ENCODE measurements at regions not wholly inside any gene's neighbourhood (a gene's known extent, or its start where the extent isn't known, plus 50 kb on each side); places are given as distances from the start of the nearest gene placed in this dataset.

DNA sequence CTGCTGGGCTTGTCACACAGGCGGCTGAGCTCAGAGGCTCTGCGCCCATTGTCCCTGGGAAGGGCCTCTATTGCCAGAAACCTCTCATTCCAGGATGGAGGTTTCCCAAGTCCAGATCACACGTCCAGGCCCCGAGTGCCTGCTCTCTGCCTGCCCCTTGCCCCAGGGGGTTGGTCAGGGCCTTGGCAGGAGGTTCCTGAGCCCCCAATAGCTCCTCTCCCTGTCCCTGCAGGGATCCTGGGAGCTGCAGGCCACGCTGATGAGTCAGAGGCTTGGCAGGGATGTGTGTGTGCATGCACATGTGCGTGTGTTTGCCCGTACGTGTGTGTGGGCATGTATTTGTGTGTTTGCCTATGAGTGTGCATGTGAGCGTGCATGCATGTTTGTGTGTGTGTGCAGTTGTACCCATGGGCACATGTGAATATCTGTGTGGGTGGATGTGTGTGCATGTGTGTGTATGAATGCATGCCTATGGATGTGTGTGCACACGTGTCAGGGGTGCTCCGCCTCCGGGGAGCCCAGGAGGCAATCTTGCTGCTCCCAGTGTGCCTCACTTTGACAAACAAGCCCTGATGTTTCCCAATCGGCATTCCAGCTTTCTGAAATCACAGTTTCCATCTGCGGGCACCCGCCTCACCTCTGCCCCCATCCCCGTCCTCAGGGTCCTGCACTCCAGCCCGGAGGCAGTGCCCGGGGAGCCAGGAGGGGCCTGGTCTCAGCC lies 98.4 kb upstream of the GSE1 start (continued):
- TF ChIP-seq, protein P1, sequence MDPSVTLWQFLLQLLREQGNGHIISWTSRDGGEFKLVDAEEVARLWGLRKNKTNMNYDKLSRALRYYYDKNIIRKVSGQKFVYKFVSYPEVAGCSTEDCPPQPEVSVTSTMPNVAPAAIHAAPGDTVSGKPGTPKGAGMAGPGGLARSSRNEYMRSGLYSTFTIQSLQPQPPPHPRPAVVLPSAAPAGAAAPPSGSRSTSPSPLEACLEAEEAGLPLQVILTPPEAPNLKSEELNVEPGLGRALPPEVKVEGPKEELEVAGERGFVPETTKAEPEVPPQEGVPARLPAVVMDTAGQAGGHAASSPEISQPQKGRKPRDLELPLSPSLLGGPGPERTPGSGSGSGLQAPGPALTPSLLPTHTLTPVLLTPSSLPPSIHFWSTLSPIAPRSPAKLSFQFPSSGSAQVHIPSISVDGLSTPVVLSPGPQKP (IDR thresholded peaks at IDR 0.05; ENCODE audit: borderline replicate concordance, low read depth, low read length): no peak
- TF ChIP-seq RAD21 (IDR thresholded peaks at IDR 0.05; ENCODE audit: low read length): no peak

DNA sequence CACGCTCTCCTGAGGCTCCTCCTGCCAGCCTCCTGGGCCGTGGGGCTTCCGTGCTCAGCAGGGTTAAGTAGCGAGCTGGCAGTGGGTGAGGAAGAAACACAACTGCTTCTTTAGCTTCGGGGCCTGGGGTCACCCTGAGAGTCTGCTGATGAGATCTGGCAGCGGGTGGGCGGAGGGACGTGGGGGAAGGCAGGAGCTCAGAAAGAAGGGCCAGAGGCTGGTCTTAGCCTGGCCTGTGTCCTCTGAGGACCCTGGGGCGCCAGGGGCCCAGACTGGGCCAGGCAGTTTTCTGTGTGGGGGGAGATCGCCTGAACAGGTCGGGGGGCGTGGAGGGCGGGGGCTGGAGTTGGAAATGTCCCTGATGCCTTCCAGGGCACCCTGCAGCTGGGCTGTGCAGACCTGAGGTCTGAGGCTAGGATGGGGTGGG lies 97.8 kb upstream of the GSE1 start:
- no peak for DNase-seq
- no TSS peak for BruUV-seq (replicated peaks)
- H2BK20ac ChIP-seq (ENCODE audit: low read depth, low read length): peak overlapping the region; percentile 69
- peak overlapping the region; percentile 68 for H3K18ac ChIP-seq (ENCODE audit: low read depth, low read length)
- WGBS, 2 experiments (ENCODE audit: extremely low coverage in 2 of 2, insufficient read length in 1 of 2): 40% methylated on average over 5 of the region's 13 CpGs; no CpG with 5 or more reads in 1 of the 2 experiments
- peak overlapping the region; percentile 94 for H2BK5ac ChIP-seq (ENCODE audit: low read depth, low read length, poor library complexity, severe bottlenecking)
- peaks cover 7% of the 10 kb centered on the region for H3K9me1 ChIP-seq (ENCODE audit: insufficient read depth, low read length)
- peaks cover 10% of the 10 kb centered on the region for H4K20me1 ChIP-seq (ENCODE audit: insufficient read depth, low read length)
- H2AK9ac ChIP-seq (replicated peaks; ENCODE audit: low read depth, low read length, poor library complexity): peak overlapping the region; percentile 94
- H3K9ac ChIP-seq (ENCODE audit: low read depth, low read length): peak overlapping the region; percentile 55
- H3K27me3 ChIP-seq (ENCODE audit: control insufficient read depth, insufficient read depth, low read length): no peaks in the 10 kb centered on the region
- H3K4me1 ChIP-seq (ENCODE audit: control insufficient read depth, insufficient read depth, low read length): peaks cover 36% of the 10 kb centered on the region
- no peaks in the 10 kb centered on the region for H3K9me3 ChIP-seq (ENCODE audit: control insufficient read depth, insufficient read depth, low read length)
- TF ChIP-seq MAZ (IDR thresholded peaks at IDR 0.05; ENCODE audit: borderline replicate concordance, low read depth, low read length) (0 out of 2 replicates have a peak, but pooled peaks have one; percentile 3), SMC3 (IDR thresholded peaks at IDR 0.05; ENCODE audit: low read depth, low read length) (no peak)
- H3K4me3 ChIP-seq (ENCODE audit: insufficient read depth, low read depth, low read length): no peak overlapping the region
- peaks cover 3 to 35% of the 10 kb centered on the region in 2 experiments; a peak in 2 of 4 replicates for H3K79me1 ChIP-seq (ENCODE audit: low read depth in 1 of 2, low read length in 2 of 2)
- H3K14ac ChIP-seq (replicated peaks; ENCODE audit: low read depth, low read length): peak overlapping the region; percentile 69
- H3K56ac ChIP-seq (ENCODE audit: extremely low read depth, insufficient read depth, low read length): peak overlapping the region; percentile 63
- H2AFZ ChIP-seq (replicated peaks; ENCODE audit: low read length, poor library complexity): peak overlapping the region; percentile 86
- peak overlapping the region; percentile 33 for H3K4me2 ChIP-seq (ENCODE audit: low read depth, low read length)
- peak overlapping the region; percentile 76 for H4K5ac ChIP-seq (ENCODE audit: low read depth, low read length)
- POLR2A ChIA-PET (ENCODE audit: unreplicated experiment): no interaction called here
- H2AK5ac ChIP-seq (ENCODE audit: low read depth, low read length): peak overlapping the region; percentile 99
- H2BK15ac ChIP-seq (ENCODE audit: low read depth, low read length): peak overlapping the region; percentile 57; the same call in 2 of the 3 replicates
- peak overlapping the region; percentile 88 for H3K27ac ChIP-seq (ENCODE audit: insufficient read depth, low read length)
- 0 out of 2 replicates have a peak, but pooled peaks cover 4% of the 10 kb centered on the region for H3K36me3 ChIP-seq (ENCODE audit: control insufficient read depth, insufficient read depth, low read length)
- H2BK120ac ChIP-seq (ENCODE audit: low read depth, low read length): peak overlapping the region; percentile 92
- peak overlapping the region; percentile 81 for H3K23ac ChIP-seq (ENCODE audit: low read depth, low read length)
- peak overlapping the region; percentile 57 to 96 for H4K8ac ChIP-seq (ENCODE audit: low read depth in 2 of 2, low read length in 2 of 2)
- H4K91ac ChIP-seq (ENCODE audit: insufficient read depth, low read depth, low read length): peak overlapping the region; percentile 99
- dilution Hi-C loops (cut with HindIII; ENCODE audit: low sequenced_read_pairs, unreplicated experiment) (no loop called here), in situ Hi-C loops (cut with MboI; ENCODE audit: low sequenced_read_pairs) (no loop called here), intact Hi-C loops (cut with micrococcal nuclease) (loop anchor here (1.0 kb wide), 2 partner anchors 39 to 96 kb away; no protein-coding TSS in a partner anchor)
- peak overlapping the region; percentile 96 for H3K4ac ChIP-seq (ENCODE audit: low read depth, low read length)
- CTCF ChIA-PET: interaction anchor here (1.0 to 1.2 kb wide), 4 partner anchors 24 to 101 kb away, joined by 3 to 4 read pairs (median 4); no protein-coding TSS in a partner anchor
- no peak for ATAC-seq (ENCODE audit: low read depth)

Measured in IMR-90 (cell line).